KOPT-K1 (cell line): ENCODE measurements at regions not wholly inside any gene's neighbourhood (a gene's known extent, or its start where the extent isn't known, plus 50 kb on each side); places are given as distances from the start of the nearest gene placed in this dataset.
"Not testable (repeated sequence)": the region's sequence is repeated elsewhere in the genome, so short reads cannot be mapped to it uniquely, and the experiment has no call there.

Experiments
- H3K27ac ChIP-seq: fragments of 200-600 bp; sonication (generic); 2 replicates; pipeline ENCODE4 v1.5.1; 2016; ENCODE audit warnings: antibody characterized with exemption, mild to moderate bottlenecking, low read depth, low read length; ENCODE audit not compliant: poor library complexity, severe bottlenecking
- H3K36me3 ChIP-seq: fragments of 200-600 bp; sonication (generic); 2 replicates; pipeline ENCODE4 v1.5.1; 2017; ENCODE audit warnings: antibody characterized with exemption, mild to moderate bottlenecking, low read length, moderate library complexity; ENCODE audit not compliant: insufficient read depth
- H3K9me3 ChIP-seq: fragments of 200-600 bp; sonication (generic); 2 replicates; pipeline ENCODE4 v1.5.1; 2017; ENCODE audit warnings: antibody characterized with exemption, low read length, mild to moderate bottlenecking; ENCODE audit not compliant: insufficient read depth, poor library complexity, severe bottlenecking

- Histone ChIP-seq H3K36me3 (no peaks in the 10 kb centered on the region), H3K27ac (no peak overlapping the region), H3K9me3 (no peaks in the 10 kb centered on the region)
Observed at GRCh38 chr6:170222498-170223471, 68.1 kb downstream of the DLL1 start.

- no peaks in the 10 kb centered on the region for H3K9me3 ChIP-seq
- no peak overlapping the region for H3K27ac ChIP-seq
- H3K36me3 ChIP-seq, result no peaks in the 10 kb centered on the region
Observed at GRCh38 chr6:170221753-170222400, 69.0 kb downstream of the DLL1 start.

GRCh38 chr6:170221052-170221752, 69.7 kb downstream of the DLL1 start:
- Histone ChIP-seq H3K9me3 (no peaks in the 10 kb centered on the region), H3K36me3 (no peaks in the 10 kb centered on the region), H3K27ac (no peak overlapping the region)

- H3K27ac ChIP-seq, H3K36me3 ChIP-seq, H3K9me3 ChIP-seq: not testable (repeated sequence)
Observed at GRCh38 chr6:170213637-170214018, 77.2 kb downstream of the DLL1 start.

GRCh38 chr6:170212956-170213636, 77.8 kb downstream of the DLL1 start:
- Histone ChIP-seq H3K36me3 (no peaks in the 10 kb centered on the region), H3K9me3 (peaks cover 8% of the 10 kb centered on the region), H3K27ac (no peak overlapping the region)

- no peak overlapping the region for H3K27ac ChIP-seq
- H3K36me3 ChIP-seq, result no peaks in the 10 kb centered on the region
Observed at GRCh38 chr6:170212051-170212756, 78.7 kb downstream of the DLL1 start.

GRCh38 chr6:170211404-170212025, 79.4 kb downstream of the DLL1 start:
- H3K27ac ChIP-seq, result no peak overlapping the region
- H3K9me3 ChIP-seq, result peaks cover 8% of the 10 kb centered on the region
- no peaks in the 10 kb centered on the region for H3K36me3 ChIP-seq

More at GRCh38 chr6:170212051-170212756, 78.7 kb downstream of the DLL1 start:
- peaks cover 8% of the 10 kb centered on the region for H3K9me3 ChIP-seq

- Histone ChIP-seq H3K27ac (no peak overlapping the region), H3K36me3 (no peaks in the 10 kb centered on the region), H3K9me3 (peaks cover 8% of the 10 kb centered on the region)
Observed at GRCh38 chr6:170210651-170211403, 80.1 kb downstream of the DLL1 start.

GRCh38 chr6:170210026-170210390, 80.9 kb downstream of the DLL1 start:
- no peak overlapping the region for H3K27ac ChIP-seq
- peaks cover 8% of the 10 kb centered on the region for H3K9me3 ChIP-seq
- no peaks in the 10 kb centered on the region for H3K36me3 ChIP-seq

- Histone ChIP-seq H3K36me3 (no peaks in the 10 kb centered on the region), H3K27ac (no peak overlapping the region), H3K9me3 (peaks cover 8% of the 10 kb centered on the region)
Observed at GRCh38 chr6:170209354-170210025, 81.4 kb downstream of the DLL1 start.

GRCh38 chr6:170208651-170209353, 82.1 kb downstream of the DLL1 start:
- Histone ChIP-seq H3K27ac (no peak overlapping the region), H3K9me3 (peaks cover 8% of the 10 kb centered on the region), H3K36me3 (no peaks in the 10 kb centered on the region)

- Histone ChIP-seq H3K36me3 (no peaks in the 10 kb centered on the region), H3K9me3 (peaks cover 2% of the 10 kb centered on the region), H3K27ac (no peak overlapping the region)
Observed at GRCh38 chr6:170208182-170208601, 82.7 kb downstream of the DLL1 start.
